Mesendoderm (in vitro differentiated cells): ENCODE measurements at regions not wholly inside any gene's neighbourhood (a gene's known extent, or its start where the extent isn't known, plus 50 kb on each side); places are given as distances from the start of the nearest gene placed in this dataset.

Experiments
- DNase-seq: peaks from one replicate; pipeline ENCODE4 v3.0.0; 2013
- H2AK5ac ChIP-seq: 2 replicates; pipeline ENCODE4 v1.6.1; 2013; ENCODE audit warnings: low read length, inconsistent platforms
- H2BK120ac ChIP-seq: 2 replicates; pipeline ENCODE4 v1.6.1; 2013; ENCODE audit warnings: low read depth, mild to moderate bottlenecking, low read length, moderate library complexity, mixed read lengths
- H2BK15ac ChIP-seq: replicated peaks from 2 replicates; pipeline ENCODE4 v1.6.1; 2013; ENCODE audit warnings: low read depth, mild to moderate bottlenecking, moderate library complexity
- H2BK5ac ChIP-seq: 2 replicates; pipeline ENCODE4 v1.6.1; 2013; ENCODE audit warnings: low read length, inconsistent platforms
- H3K18ac ChIP-seq: 2 replicates; pipeline ENCODE4 v1.6.1; 2013; ENCODE audit warnings: mild to moderate bottlenecking, low read length, mixed read lengths
- H3K23ac ChIP-seq: one replicate; pipeline ENCODE4 v1.6.1; 2013; ENCODE audit warnings: low read length
- H3K27ac ChIP-seq: 2 replicates; pipeline ENCODE4 v1.5.1; 2013; ENCODE audit warnings: low read depth, mild to moderate bottlenecking, inconsistent platforms, low read length, moderate library complexity
- H3K27me3 ChIP-seq: 2 replicates; pipeline ENCODE4 v1.6.1; 2013; ENCODE audit warnings: low read length, control low read depth, mild to moderate bottlenecking, inconsistent platforms; ENCODE audit not compliant: insufficient read depth, poor library complexity
- H3K36me3 ChIP-seq: 2 replicates; pipeline ENCODE4 v1.6.1; 2013; ENCODE audit warnings: low read length, inconsistent platforms; ENCODE audit not compliant: control insufficient read depth, insufficient read depth
- H3K4ac ChIP-seq: one replicate; pipeline ENCODE4 v1.6.1; 2013; ENCODE audit warnings: low read depth, mild to moderate bottlenecking, low read length, moderate library complexity
- H3K4me1 ChIP-seq: 2 replicates; pipeline ENCODE4 v1.6.1; 2013; ENCODE audit warnings: low read depth, low read length, inconsistent platforms; ENCODE audit not compliant: control insufficient read depth
- H3K4me2 ChIP-seq: 2 replicates; pipeline ENCODE4 v1.6.1; 2013; ENCODE audit warnings: low read length
- H3K4me3 ChIP-seq: 2 replicates; pipeline ENCODE4 v1.5.1; 2013; ENCODE audit warnings: mild to moderate bottlenecking, low read length
- H3K56ac ChIP-seq: one replicate; pipeline ENCODE4 v1.6.1; 2013; ENCODE audit warnings: low read length
- H3K79me1 ChIP-seq: 2 replicates; pipeline ENCODE4 v1.6.1; 2013; ENCODE audit warnings: low read length, inconsistent platforms
- H3K79me2 ChIP-seq: 2 replicates; pipeline ENCODE4 v1.6.1; 2013; ENCODE audit warnings: mild to moderate bottlenecking, low read length; ENCODE audit not compliant: control insufficient read depth, insufficient read depth
- H3K9ac ChIP-seq: 2 replicates; pipeline ENCODE4 v1.6.1; 2013; ENCODE audit warnings: low read length, inconsistent platforms
- H4K5ac ChIP-seq: one replicate; pipeline ENCODE4 v1.6.1; 2013; ENCODE audit warnings: low read length
- H4K8ac ChIP-seq: one replicate; pipeline ENCODE4 v1.6.1; 2013; ENCODE audit warnings: low read depth, mild to moderate bottlenecking, control low read depth, low read length, moderate library complexity
- WGBS: extraction: QIAGEN DNeasy Blood & Tissue Kit; methylation state at CpG from one replicate; pipeline ENCODE4 v1.1.7; 2013; ENCODE audit warnings: low lambda C conversion rate, missing lambda C conversion rate; ENCODE audit not compliant: insufficient coverage; ENCODE audit errors: extremely low coverage; 5-methylcytosine and 5-hydroxymethylcytosine counted together

GRCh38 chr10:33453081-33454025 lies 118.9 kb upstream of the NRP1 start:
- Histone ChIP-seq H2BK15ac (no peak overlapping the region), H3K4me2 (no peak overlapping the region), H2BK120ac (no peak overlapping the region), H3K4me3 (no peak overlapping the region), H3K56ac (no peak overlapping the region), H3K79me2 (no peaks in the 10 kb centered on the region), H3K4me1 (no peaks in the 10 kb centered on the region), H3K9ac (no peak overlapping the region), H3K4ac (no peak overlapping the region), H4K5ac (no peak overlapping the region), H2AK5ac (no peak overlapping the region), H3K18ac (no peak overlapping the region), H3K79me1 (no peaks in the 10 kb centered on the region), H3K36me3 (no peaks in the 10 kb centered on the region), H3K27ac (no peak overlapping the region), H4K8ac (no peak overlapping the region), H2BK5ac (no peak overlapping the region), H3K27me3 (no peaks in the 10 kb centered on the region), H3K23ac (no peak overlapping the region)
- WGBS: no CpG with 5 or more reads among the region's 9 CpGs
- DNase-seq: no peak

- Histone ChIP-seq H3K18ac (no peak overlapping the region), H3K79me2 (no peaks in the 10 kb centered on the region), H4K5ac (no peak overlapping the region), H2BK5ac (no peak overlapping the region), H3K27me3 (no peaks in the 10 kb centered on the region), H2AK5ac (no peak overlapping the region), H3K79me1 (no peaks in the 10 kb centered on the region), H3K4ac (no peak overlapping the region), H2BK15ac (no peak overlapping the region), H3K4me2 (no peak overlapping the region), H3K9ac (no peak overlapping the region), H3K27ac (no peak overlapping the region), H3K36me3 (no peaks in the 10 kb centered on the region), H3K4me1 (no peaks in the 10 kb centered on the region), H3K4me3 (no peak overlapping the region), H2BK120ac (no peak overlapping the region), H3K56ac (no peak overlapping the region), H4K8ac (no peak overlapping the region), H3K23ac (no peak overlapping the region)
- no peak for DNase-seq
- WGBS: no CpG with 5 or more reads among the region's 7 CpGs
Observed at GRCh38 chr10:33448421-33449140, 114.1 kb upstream of the NRP1 start.

GRCh38 chr10:33441561-33441960 lies 107.1 kb upstream of the NRP1 start:
- H3K4me1 ChIP-seq: no peaks in the 10 kb centered on the region
- no peak overlapping the region for H3K23ac ChIP-seq
- no peak overlapping the region for H2BK120ac ChIP-seq
- no peak overlapping the region for H3K4me2 ChIP-seq
- H4K8ac ChIP-seq: no peak overlapping the region
- no peak overlapping the region for H3K18ac ChIP-seq
- H3K9ac ChIP-seq: no peak overlapping the region
- H2AK5ac ChIP-seq: no peak overlapping the region
- H3K36me3 ChIP-seq: no peaks in the 10 kb centered on the region
- no peak overlapping the region for H3K4ac ChIP-seq
- DNase-seq: no peak
- no peak overlapping the region for H3K4me3 ChIP-seq
- no peak overlapping the region for H4K5ac ChIP-seq
- H3K79me1 ChIP-seq: no peaks in the 10 kb centered on the region
- H3K79me2 ChIP-seq: no peaks in the 10 kb centered on the region
- H2BK15ac ChIP-seq: no peak overlapping the region
- no CpG with 5 or more reads among the region's 5 CpGs for WGBS
- no peak overlapping the region for H3K56ac ChIP-seq
- H3K27ac ChIP-seq: no peak overlapping the region
- H2BK5ac ChIP-seq: no peak overlapping the region
- no peaks in the 10 kb centered on the region for H3K27me3 ChIP-seq

- no peak overlapping the region for H3K4me2 ChIP-seq
- H3K4me1 ChIP-seq: no peaks in the 10 kb centered on the region
- H4K8ac ChIP-seq: no peak overlapping the region
- H2BK120ac ChIP-seq: no peak overlapping the region
- no peaks in the 10 kb centered on the region for H3K36me3 ChIP-seq
- H3K18ac ChIP-seq: no peak overlapping the region
- no peak overlapping the region for H3K56ac ChIP-seq
- no peak overlapping the region for H3K4me3 ChIP-seq
- DNase-seq: no peak
- no peaks in the 10 kb centered on the region for H3K27me3 ChIP-seq
- no peak overlapping the region for H2BK5ac ChIP-seq
- no peaks in the 10 kb centered on the region for H3K79me2 ChIP-seq
- no peak overlapping the region for H3K27ac ChIP-seq
- H3K4ac ChIP-seq: no peak overlapping the region
- H3K23ac ChIP-seq: no peak overlapping the region
- no peaks in the 10 kb centered on the region for H3K79me1 ChIP-seq
- no peak overlapping the region for H2AK5ac ChIP-seq
- no peak overlapping the region for H3K9ac ChIP-seq
- no CpG with 5 or more reads among the region's 4 CpGs for WGBS
- H2BK15ac ChIP-seq: no peak overlapping the region
- no peak overlapping the region for H4K5ac ChIP-seq
Observed at GRCh38 chr10:33434933-33435332, 100.5 kb upstream of the NRP1 start.

DNA sequence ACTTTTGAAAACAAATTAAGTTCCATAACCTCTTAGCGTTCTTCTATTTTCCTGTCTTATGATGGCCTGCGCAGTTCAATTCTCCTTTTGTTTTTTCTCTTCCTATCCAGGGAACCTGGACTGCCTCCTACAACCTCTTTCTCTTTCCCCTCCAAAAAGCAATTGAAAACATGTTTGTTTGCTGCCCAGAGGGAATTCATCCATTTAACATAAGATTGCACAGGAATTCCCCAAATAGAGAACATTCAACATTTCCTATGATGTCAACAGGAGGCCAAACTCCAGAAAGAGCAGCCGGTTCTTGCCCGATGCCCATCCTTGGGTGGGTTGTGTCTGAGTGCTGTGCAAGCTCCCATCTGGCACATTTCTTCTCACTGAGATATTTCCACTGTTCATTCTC lies 94.2 kb upstream of the NRP1 start:
- H2BK15ac ChIP-seq: no peak overlapping the region

More for the DNA sequence above, 94.2 kb upstream of the NRP1 start:
- no peaks in the 10 kb centered on the region for H3K4me1 ChIP-seq
- no peaks in the 10 kb centered on the region for H3K79me2 ChIP-seq
- H3K9ac ChIP-seq: no peak overlapping the region
- no peak overlapping the region for H4K8ac ChIP-seq
- WGBS: no CpG with 5 or more reads among the region's 4 CpGs
- no peak for DNase-seq
- no peak overlapping the region for H3K4me3 ChIP-seq
- no peak overlapping the region for H3K56ac ChIP-seq
- no peak overlapping the region for H2AK5ac ChIP-seq
- no peak overlapping the region for H3K27ac ChIP-seq
- H4K5ac ChIP-seq: no peak overlapping the region
- H3K27me3 ChIP-seq: no peaks in the 10 kb centered on the region
- H2BK120ac ChIP-seq: no peak overlapping the region
- no peak overlapping the region for H3K23ac ChIP-seq
- H3K36me3 ChIP-seq: no peaks in the 10 kb centered on the region
- no peak overlapping the region for H2BK5ac ChIP-seq
- no peak overlapping the region for H3K4ac ChIP-seq
- H3K18ac ChIP-seq: no peak overlapping the region
- no peaks in the 10 kb centered on the region for H3K79me1 ChIP-seq
- H3K4me2 ChIP-seq: no peak overlapping the region
